ENCODE measurements at regions not wholly inside any gene's neighbourhood (a gene's known extent, or its start where the extent isn't known, plus 50 kb on each side); places are given as distances from the start of the nearest gene placed in this dataset.

DNA sequence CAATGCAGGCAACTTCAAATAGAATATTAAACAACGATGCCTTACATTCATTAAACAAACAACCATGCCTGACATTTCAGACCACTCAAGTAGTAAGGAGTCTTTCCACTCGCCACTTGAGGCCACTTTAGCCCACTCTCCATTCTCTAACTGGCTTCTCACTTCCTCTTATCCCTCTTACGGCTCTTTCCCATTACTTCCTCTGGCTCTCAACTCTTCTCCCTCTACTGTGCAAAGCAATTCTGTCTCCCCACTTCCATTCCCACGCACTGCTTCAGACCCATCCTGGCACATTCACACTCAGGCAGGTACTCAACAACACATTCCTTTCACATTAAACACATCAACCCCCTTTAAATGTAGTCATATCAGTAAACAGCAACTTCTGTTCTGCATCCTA, 229.8 kb upstream of the IPO5 start:
- TF ChIP-seq CTCF (IDR thresholded peaks at IDR 0.05): no peak
- DNase-seq (no peak), ATAC-seq (no peak)
- Histone ChIP-seq H3K4me1 (ENCODE audit: low read depth) (no peaks in the 10 kb centered on the region), H3K9me3 (no peaks in the 10 kb centered on the region), H3K4me3 (no peak overlapping the region), H3K36me3 (ENCODE audit: low read depth) (no peaks in the 10 kb centered on the region)
- intact Hi-C loops (cut with DNase I, micrococcal nuclease): no loop called here

DNA sequence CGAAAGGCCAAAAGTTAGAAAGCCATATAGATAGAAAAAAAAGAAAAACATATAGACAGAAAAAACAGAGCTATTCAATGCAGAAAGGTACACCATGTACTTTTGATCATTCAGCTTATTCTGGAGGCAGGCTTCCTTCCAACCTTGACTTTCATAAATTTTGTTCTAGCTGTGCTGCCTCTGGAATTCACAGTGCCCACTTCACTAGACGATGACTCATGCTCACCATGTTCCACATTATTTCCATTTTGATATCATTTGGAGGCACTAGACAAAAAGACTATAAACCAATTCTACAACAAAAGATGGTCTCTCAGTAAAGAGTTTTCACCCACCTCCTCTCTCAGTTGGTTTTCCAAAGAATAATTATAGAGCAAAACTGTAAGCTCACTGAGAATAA, 229.0 kb upstream of the IPO5 start:
- Histone ChIP-seq H3K36me3 (ENCODE audit: low read depth) (no peaks in the 10 kb centered on the region), H3K4me1 (ENCODE audit: low read depth) (no peaks in the 10 kb centered on the region), H3K9me3 (no peaks in the 10 kb centered on the region), H3K4me3 (no peak overlapping the region)
- no peak for TF ChIP-seq CTCF (IDR thresholded peaks at IDR 0.05)
- ATAC-seq (no peak), DNase-seq (no peak)
- intact Hi-C loops (cut with DNase I, micrococcal nuclease): no loop called here

DNA sequence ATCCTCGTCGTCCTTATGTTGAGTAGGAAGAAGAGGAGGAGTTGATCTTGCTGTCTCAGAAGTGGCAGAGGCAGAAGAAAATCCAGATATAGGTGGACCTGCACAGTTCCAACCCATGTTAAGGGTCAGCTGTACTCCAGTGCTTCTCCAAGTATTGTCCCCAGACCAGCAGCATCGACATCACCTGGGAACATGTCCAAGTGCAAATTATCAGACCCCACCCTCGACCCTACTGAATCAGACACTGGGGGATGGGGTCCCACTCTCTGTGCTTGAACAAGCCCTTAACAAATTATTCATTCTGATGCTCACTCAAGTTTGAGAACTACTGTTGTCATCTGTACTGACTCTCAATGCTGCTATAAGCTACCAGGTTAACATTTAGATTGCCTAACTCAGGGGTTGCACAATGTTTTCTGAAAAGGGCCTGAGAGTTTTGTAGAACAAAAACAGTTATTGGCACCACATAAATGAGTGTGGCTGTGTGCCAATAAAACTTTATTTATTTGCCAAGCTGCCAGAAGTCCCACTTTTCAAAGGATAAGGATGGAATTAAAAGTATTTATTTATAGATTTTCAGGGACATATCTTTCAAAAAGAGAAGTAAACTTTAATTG, 226.7 kb upstream of the IPO5 start:
- intact Hi-C loops (cut with DNase I, micrococcal nuclease): no loop called here
- H3K36me3 ChIP-seq (ENCODE audit: low read depth): no peaks in the 10 kb centered on the region
- no peak for ATAC-seq
- H3K4me3 ChIP-seq: no peak overlapping the region
- H3K4me1 ChIP-seq (ENCODE audit: low read depth): no peaks in the 10 kb centered on the region
- no peak for DNase-seq
- no peaks in the 10 kb centered on the region for H3K9me3 ChIP-seq
- TF ChIP-seq CTCF (IDR thresholded peaks at IDR 0.05): no peak

DNA sequence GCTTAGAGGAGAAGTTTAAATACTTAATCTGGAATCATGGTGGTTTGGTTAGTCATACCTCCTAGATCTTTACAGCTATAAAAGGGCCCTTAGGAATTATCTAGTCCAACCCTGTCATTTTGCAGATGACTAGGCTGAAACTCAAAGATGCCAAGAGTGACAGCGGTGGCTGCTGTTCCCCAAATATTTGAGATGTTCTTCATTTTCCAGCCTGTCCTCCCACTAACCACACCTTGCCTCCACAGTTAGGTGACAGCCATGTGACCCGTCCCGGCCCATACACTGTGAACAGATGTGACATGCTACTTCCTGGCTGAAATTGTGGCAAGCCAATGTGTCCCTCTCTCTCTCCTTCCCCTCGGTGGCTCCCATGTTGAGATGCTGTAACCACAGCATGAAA, 225.5 kb upstream of the IPO5 start:
- Histone ChIP-seq H3K4me1 (ENCODE audit: low read depth) (no peaks in the 10 kb centered on the region), H3K4me3 (no peak overlapping the region), H3K9me3 (no peaks in the 10 kb centered on the region), H3K36me3 (ENCODE audit: low read depth) (no peaks in the 10 kb centered on the region)
- intact Hi-C loops (cut with DNase I, micrococcal nuclease): no loop called here
- no peak for DNase-seq
- no peak for TF ChIP-seq CTCF (IDR thresholded peaks at IDR 0.05)
- no peak for ATAC-seq

DNA sequence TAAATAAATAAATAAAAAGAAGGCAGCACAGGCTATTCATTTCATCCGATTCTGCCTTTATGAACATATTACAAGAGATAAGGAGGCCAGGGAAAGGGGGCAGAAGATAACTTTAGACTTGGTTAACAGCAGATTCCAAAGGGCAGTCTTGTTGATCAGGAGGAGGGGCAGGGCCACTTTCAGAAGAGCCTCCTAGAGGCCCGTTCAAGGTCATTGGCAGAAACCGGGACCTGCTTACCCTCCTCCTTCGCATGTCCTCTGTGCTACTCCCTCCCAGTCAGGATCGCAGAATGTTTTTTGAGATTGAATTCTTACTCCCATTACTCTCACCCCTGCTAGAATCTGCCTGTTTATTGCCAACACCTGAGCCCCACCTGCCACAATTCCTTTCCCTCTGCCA, 217.0 kb upstream of the IPO5 start:
- Histone ChIP-seq H3K4me3 (no peak overlapping the region), H3K36me3 (ENCODE audit: low read depth) (no peaks in the 10 kb centered on the region), H3K4me1 (ENCODE audit: low read depth) (no peaks in the 10 kb centered on the region), H3K9me3 (no peaks in the 10 kb centered on the region)
- intact Hi-C loops (cut with DNase I, micrococcal nuclease): no loop called here
- TF ChIP-seq CTCF (IDR thresholded peaks at IDR 0.05): no peak
- DNase-seq (no peak), ATAC-seq (no peak)

DNA sequence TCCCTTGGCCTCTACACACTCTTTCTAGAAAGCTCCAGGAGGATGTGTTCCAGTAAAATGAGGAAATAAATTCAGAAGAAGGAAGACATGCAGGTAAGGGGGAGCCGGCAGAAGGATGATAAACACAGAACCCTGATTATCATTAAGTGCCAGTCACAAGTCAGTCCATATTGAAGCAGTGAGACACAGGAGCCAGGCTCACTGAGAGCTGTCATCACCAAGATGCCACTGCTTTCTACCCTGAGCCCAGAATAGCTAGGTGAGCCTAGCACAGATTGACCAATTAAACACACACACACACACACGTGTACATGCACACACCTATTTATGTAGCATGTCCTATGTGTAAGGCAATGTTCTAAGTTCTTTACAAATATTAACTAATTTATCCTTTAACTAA, 211.4 kb upstream of the IPO5 start:
- Histone ChIP-seq H3K4me1 (ENCODE audit: low read depth) (no peaks in the 10 kb centered on the region), H3K4me3 (no peak overlapping the region), H3K36me3 (ENCODE audit: low read depth) (no peaks in the 10 kb centered on the region), H3K9me3 (no peaks in the 10 kb centered on the region)
- no peak for TF ChIP-seq CTCF (IDR thresholded peaks at IDR 0.05)
- no peak for DNase-seq
- intact Hi-C loops (cut with DNase I, micrococcal nuclease): no loop called here
- ATAC-seq: no peak

Data from mucosa of descending colon (tissue), 3 donors.